ENCODE measurements at regions not wholly inside any gene's neighbourhood (a gene's known extent, or its start where the extent isn't known, plus 50 kb on each side); places are given as distances from the start of the nearest gene placed in this dataset.

DNA sequence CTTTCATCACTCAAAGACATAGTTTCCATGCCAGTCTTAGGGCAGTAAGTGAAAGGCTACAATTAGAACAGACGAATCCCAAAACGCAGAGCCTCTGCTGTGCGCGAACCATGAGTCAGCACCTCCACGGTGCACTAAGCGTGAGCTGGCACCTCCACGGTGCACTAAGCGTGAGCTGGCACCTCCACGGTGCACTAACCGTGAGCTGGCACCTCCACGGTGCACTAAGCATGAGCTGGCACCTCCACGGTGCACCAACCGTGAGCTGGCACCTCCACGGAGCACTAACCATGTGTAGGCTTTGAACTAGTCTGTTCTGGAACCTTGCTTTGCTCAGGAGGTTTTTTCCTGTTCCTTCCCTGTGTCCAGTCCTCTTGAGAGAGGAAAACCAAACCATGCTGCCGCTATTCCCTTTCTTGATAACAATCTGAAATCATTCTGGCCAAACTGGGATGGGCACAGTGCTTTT, 120.6 kb downstream of the IRS2 start:
- TF ChIP-seq, protein P1, sequence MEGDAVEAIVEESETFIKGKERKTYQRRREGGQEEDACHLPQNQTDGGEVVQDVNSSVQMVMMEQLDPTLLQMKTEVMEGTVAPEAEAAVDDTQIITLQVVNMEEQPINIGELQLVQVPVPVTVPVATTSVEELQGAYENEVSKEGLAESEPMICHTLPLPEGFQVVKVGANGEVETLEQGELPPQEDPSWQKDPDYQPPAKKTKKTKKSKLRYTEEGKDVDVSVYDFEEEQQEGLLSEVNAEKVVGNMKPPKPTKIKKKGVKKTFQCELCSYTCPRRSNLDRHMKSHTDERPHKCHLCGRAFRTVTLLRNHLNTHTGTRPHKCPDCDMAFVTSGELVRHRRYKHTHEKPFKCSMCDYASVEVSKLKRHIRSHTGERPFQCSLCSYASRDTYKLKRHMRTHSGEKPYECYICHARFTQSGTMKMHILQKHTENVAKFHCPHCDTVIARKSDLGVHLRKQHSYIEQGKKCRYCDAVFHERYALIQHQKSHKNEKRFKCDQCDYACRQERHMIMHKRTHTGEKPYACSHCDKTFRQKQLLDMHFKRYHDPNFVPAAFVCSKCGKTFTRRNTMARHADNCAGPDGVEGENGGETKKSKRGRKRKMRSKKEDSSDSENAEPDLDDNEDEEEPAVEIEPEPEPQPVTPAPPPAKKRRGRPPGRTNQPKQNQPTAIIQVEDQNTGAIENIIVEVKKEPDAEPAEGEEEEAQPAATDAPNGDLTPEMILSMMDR (IDR thresholded peaks at IDR 0.05 in 8 of 11, conservative IDR thresholded peaks at IDR 0.05 in 3 of 11) = no peak
- TF ChIP-seq POLR2AphosphoS5 (IDR thresholded peaks at IDR 0.05) (no peak), POLR2A (IDR thresholded peaks at IDR 0.05) (no peak)

All from spleen (tissue), 7 donors.